ENCODE measurements at regions not wholly inside any gene's neighbourhood (a gene's known extent, or its start where the extent isn't known, plus 50 kb on each side); places are given as distances from the start of the nearest gene placed in this dataset.

DNA sequence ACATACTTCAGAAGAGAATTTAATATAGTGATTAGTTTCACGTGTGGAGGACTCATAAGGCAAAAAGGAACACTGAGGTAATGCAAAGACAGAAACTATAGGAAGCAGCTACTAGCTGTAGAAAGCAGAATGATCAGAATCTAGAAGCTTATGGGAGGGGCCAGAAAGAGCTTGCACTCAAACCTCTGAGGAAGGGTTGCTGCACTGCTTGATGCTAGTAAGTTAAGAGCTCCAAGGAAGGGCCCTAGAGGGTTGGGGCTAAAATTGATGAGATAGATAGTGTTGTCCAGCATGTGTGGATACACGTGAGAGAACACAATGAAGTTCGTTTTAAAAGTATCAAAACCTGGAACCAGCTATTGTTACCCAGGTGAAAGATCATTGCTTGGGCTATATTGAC lies 311.1 kb downstream of the SLC6A15 start:
- TF ChIP-seq NR2F2 (IDR thresholded peaks at IDR 0.05) = no peak
- TF ChIP-seq YY1 (IDR thresholded peaks at IDR 0.05) = no peak
- TF ChIP-seq TAF1 (conservative IDR thresholded peaks at IDR 0.05) = no peak
- TF ChIP-seq JUND (IDR thresholded peaks at IDR 0.05) = no peak
- no peak for TF ChIP-seq GABPA (IDR thresholded peaks at IDR 0.05 in 1 of 2, conservative IDR thresholded peaks at IDR 0.05 in 1 of 2)
- no peak for TF ChIP-seq HNF4G (IDR thresholded peaks at IDR 0.05)
- no peak for TF ChIP-seq RXRA (IDR thresholded peaks at IDR 0.05)
- TF ChIP-seq SP1 (IDR thresholded peaks at IDR 0.05) = no peak
- TF ChIP-seq, protein P1, sequence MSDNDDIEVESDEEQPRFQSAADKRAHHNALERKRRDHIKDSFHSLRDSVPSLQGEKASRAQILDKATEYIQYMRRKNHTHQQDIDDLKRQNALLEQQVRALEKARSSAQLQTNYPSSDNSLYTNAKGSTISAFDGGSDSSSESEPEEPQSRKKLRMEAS (IDR thresholded peaks at IDR 0.05) = no peak
- TF ChIP-seq HNF4A (conservative IDR thresholded peaks at IDR 0.05) = no peak
- TF ChIP-seq FOXA2 (IDR thresholded peaks at IDR 0.05) = no peak
- H3K4me3 ChIP-seq (ENCODE audit: low read depth in 1 of 3, low read length in 3 of 3) = no peak overlapping the region
- no peaks in the 10 kb centered on the region for H3K9me3 ChIP-seq (ENCODE audit: control insufficient read depth in 4 of 4, low read length in 3 of 4)
- no peak for DNase-seq (ENCODE audit: low spot score)
- no peaks in the 10 kb centered on the region for H3K4me1 ChIP-seq (ENCODE audit: control insufficient read depth in 4 of 4, insufficient read depth in 4 of 4, low read length in 3 of 4)
- WGBS = 53% methylated on average over 3 of the region's 3 CpGs
- no peaks in the 10 kb centered on the region for H3K27me3 ChIP-seq (ENCODE audit: control insufficient read depth in 4 of 4, insufficient read depth in 4 of 4, low read length in 3 of 4)
- no peak overlapping the region for H3K9ac ChIP-seq (ENCODE audit: low read depth in 1 of 2, low read length in 2 of 2)
- no peaks in the 10 kb centered on the region for H3K36me3 ChIP-seq (ENCODE audit: control insufficient read depth in 4 of 4, insufficient read depth in 3 of 4, low read depth in 1 of 4, low read length in 3 of 4)
- H3K27ac ChIP-seq (ENCODE audit: low read depth in 1 of 2, low read length in 2 of 2) = no peak overlapping the region

DNA sequence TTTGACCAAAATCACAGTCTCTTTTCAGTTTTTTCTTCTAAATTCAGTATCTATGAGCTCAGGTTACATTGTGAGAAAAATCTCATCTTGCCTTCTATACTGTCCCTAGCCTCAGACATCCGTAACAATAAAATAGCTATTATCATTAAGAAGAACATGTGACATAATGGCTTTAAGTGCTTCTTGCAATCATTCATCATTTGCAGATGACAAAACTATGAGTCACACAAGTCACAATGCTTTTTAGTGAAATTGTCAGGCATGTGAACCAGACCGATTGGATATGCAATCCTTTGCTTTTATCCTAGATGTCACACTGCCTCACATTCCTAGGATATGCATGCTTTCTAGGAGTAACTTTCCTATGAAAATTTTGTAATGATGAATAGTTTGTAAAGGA lies 313.1 kb downstream of the SLC6A15 start:
- TF ChIP-seq HNF4G (IDR thresholded peaks at IDR 0.05) = no peak
- TF ChIP-seq, protein P2, sequence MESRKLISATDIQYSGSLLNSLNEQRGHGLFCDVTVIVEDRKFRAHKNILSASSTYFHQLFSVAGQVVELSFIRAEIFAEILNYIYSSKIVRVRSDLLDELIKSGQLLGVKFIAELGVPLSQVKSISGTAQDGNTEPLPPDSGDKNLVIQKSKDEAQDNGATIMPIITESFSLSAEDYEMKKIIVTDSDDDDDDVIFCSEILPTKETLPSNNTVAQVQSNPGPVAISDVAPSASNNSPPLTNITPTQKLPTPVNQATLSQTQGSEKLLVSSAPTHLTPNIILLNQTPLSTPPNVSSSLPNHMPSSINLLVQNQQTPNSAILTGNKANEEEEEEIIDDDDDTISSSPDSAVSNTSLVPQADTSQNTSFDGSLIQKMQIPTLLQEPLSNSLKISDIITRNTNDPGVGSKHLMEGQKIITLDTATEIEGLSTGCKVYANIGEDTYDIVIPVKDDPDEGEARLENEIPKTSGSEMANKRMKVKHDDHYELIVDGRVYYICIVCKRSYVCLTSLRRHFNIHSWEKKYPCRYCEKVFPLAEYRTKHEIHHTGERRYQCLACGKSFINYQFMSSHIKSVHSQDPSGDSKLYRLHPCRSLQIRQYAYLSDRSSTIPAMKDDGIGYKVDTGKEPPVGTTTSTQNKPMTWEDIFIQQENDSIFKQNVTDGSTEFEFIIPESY (IDR thresholded peaks at IDR 0.05) = no peak
- no peak for TF ChIP-seq GABPA (IDR thresholded peaks at IDR 0.05 in 1 of 2, conservative IDR thresholded peaks at IDR 0.05 in 1 of 2)
- DNase-seq (ENCODE audit: low spot score) = no peak

GRCh38 chr12:84596266-84596665 lies 316.3 kb downstream of the SLC6A15 start:
- Histone ChIP-seq H3K27ac (ENCODE audit: low read depth in 1 of 2, low read length in 2 of 2) (no peak overlapping the region), H3K4me3 (ENCODE audit: low read depth in 1 of 3, low read length in 3 of 3) (no peak overlapping the region), H3K36me3 (ENCODE audit: control insufficient read depth in 4 of 4, insufficient read depth in 3 of 4, low read depth in 1 of 4, low read length in 3 of 4) (no peaks in the 10 kb centered on the region), H3K9me3 (ENCODE audit: control insufficient read depth in 4 of 4, low read length in 3 of 4) (no peaks in the 10 kb centered on the region), H3K27me3 (ENCODE audit: control insufficient read depth in 4 of 4, insufficient read depth in 4 of 4, low read length in 3 of 4) (no peaks in the 10 kb centered on the region), H3K9ac (ENCODE audit: low read depth in 1 of 2, low read length in 2 of 2) (no peak overlapping the region), H3K4me1 (ENCODE audit: control insufficient read depth in 4 of 4, insufficient read depth in 4 of 4, low read length in 3 of 4) (no peaks in the 10 kb centered on the region)
- whole genome bisulfite sequencing = 60% methylated on average over 2 of the region's 2 CpGs
- no peak for TF ChIP-seq SP1 (IDR thresholded peaks at IDR 0.05)
- TF ChIP-seq, protein P3, sequence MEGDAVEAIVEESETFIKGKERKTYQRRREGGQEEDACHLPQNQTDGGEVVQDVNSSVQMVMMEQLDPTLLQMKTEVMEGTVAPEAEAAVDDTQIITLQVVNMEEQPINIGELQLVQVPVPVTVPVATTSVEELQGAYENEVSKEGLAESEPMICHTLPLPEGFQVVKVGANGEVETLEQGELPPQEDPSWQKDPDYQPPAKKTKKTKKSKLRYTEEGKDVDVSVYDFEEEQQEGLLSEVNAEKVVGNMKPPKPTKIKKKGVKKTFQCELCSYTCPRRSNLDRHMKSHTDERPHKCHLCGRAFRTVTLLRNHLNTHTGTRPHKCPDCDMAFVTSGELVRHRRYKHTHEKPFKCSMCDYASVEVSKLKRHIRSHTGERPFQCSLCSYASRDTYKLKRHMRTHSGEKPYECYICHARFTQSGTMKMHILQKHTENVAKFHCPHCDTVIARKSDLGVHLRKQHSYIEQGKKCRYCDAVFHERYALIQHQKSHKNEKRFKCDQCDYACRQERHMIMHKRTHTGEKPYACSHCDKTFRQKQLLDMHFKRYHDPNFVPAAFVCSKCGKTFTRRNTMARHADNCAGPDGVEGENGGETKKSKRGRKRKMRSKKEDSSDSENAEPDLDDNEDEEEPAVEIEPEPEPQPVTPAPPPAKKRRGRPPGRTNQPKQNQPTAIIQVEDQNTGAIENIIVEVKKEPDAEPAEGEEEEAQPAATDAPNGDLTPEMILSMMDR (IDR thresholded peaks at IDR 0.05; ENCODE audit: low read depth, low read length, missing input control) = no peak
- no peak for DNase-seq (ENCODE audit: low spot score)

More for the DNA sequence above, 313.1 kb downstream of the SLC6A15 start:
- no peaks in the 10 kb centered on the region for H3K36me3 ChIP-seq (ENCODE audit: control insufficient read depth in 4 of 4, insufficient read depth in 3 of 4, low read depth in 1 of 4, low read length in 3 of 4)
- no peaks in the 10 kb centered on the region for H3K9me3 ChIP-seq (ENCODE audit: control insufficient read depth in 4 of 4, low read length in 3 of 4)
- H3K27ac ChIP-seq (ENCODE audit: low read depth in 1 of 2, low read length in 2 of 2) = no peak overlapping the region
- H3K9ac ChIP-seq (ENCODE audit: low read depth in 1 of 2, low read length in 2 of 2) = no peak overlapping the region
- no peaks in the 10 kb centered on the region for H3K27me3 ChIP-seq (ENCODE audit: control insufficient read depth in 4 of 4, insufficient read depth in 4 of 4, low read length in 3 of 4)
- no peak overlapping the region for H3K4me3 ChIP-seq (ENCODE audit: low read depth in 1 of 3, low read length in 3 of 3)
- 56% methylated on average over 2 of the region's 2 CpGs for WGBS
- no peaks in the 10 kb centered on the region for H3K4me1 ChIP-seq (ENCODE audit: control insufficient read depth in 4 of 4, insufficient read depth in 4 of 4, low read length in 3 of 4)
